ENCODE measurements at regions not wholly inside any gene's neighbourhood (a gene's known extent, or its start where the extent isn't known, plus 50 kb on each side); places are given as distances from the start of the nearest gene placed in this dataset.

- TF ChIP-seq, protein P1, sequence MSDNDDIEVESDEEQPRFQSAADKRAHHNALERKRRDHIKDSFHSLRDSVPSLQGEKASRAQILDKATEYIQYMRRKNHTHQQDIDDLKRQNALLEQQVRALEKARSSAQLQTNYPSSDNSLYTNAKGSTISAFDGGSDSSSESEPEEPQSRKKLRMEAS (IDR thresholded peaks at IDR 0.05; ENCODE audit: low read depth, low read length): no peak
- TF ChIP-seq CTCF (IDR thresholded peaks at IDR 0.05; ENCODE audit: low read depth, low read length): no peak
These were observed 375.5 kb upstream of the IGFBP3 start for GRCh38 chr7:46296526-46296925.
